Activated CD8-positive, alpha-beta memory T cell treated with anti-CD3 and anti-CD28 coated beads, Interleukin-2, amount 50 U/mL, for 1 hour (primary cell): ENCODE measurements at regions not wholly inside any gene's neighbourhood (a gene's known extent, or its start where the extent isn't known, plus 50 kb on each side); places are given as distances from the start of the nearest gene placed in this dataset.

Source experiments
- DNase-seq: peaks from one replicate; pipeline ENCODE4 v3.0.0-alpha.2; 2020; ENCODE audit errors: extremely low read depth

DNA sequence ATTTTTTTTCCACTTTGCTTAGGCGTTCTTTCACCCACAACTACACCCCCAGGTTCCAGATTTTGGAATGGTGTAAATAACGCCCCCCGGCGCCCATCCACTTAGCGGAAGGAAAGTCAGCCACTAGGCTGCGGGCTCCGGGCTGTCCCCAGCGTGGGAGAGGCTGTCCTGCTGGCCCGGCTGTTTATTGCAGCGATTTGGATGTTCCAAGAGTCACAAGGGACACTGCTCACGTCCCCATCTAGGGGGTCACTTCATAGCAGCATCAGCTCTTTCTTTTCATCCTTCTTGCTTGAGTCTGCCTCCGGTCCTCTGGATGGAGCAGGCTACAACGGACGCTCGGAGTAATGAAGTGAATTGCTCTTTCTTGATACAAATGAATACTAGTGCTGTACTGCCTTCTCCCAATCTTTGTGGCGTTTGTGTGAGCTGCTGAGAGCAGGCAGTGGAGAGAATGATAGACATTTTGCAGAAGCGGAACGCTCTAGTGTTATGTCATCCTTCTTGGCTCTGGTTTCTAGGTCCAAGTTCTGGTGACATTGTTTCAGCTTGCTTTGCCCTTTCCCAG, 50.7 kb upstream of the PAIP2B start:
- no peak for DNase-seq

DNA sequence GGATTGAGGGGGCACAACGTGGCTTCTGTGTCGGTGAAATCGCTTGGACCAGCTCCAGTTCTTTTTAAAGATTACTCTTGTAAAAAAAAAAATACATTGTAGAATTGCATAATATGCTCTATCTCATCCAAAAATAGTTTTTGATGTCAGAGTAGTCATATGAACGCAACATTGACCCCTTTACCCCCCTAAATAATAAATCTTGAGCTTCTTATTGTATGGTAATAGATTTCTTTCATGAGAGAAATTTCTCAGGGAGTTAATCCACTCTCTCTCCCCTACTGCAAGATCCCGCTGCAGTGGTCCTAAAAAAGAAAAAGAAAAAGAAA, 50.2 kb upstream of the PAIP2B start:
- DNase-seq, result no peak

DNA sequence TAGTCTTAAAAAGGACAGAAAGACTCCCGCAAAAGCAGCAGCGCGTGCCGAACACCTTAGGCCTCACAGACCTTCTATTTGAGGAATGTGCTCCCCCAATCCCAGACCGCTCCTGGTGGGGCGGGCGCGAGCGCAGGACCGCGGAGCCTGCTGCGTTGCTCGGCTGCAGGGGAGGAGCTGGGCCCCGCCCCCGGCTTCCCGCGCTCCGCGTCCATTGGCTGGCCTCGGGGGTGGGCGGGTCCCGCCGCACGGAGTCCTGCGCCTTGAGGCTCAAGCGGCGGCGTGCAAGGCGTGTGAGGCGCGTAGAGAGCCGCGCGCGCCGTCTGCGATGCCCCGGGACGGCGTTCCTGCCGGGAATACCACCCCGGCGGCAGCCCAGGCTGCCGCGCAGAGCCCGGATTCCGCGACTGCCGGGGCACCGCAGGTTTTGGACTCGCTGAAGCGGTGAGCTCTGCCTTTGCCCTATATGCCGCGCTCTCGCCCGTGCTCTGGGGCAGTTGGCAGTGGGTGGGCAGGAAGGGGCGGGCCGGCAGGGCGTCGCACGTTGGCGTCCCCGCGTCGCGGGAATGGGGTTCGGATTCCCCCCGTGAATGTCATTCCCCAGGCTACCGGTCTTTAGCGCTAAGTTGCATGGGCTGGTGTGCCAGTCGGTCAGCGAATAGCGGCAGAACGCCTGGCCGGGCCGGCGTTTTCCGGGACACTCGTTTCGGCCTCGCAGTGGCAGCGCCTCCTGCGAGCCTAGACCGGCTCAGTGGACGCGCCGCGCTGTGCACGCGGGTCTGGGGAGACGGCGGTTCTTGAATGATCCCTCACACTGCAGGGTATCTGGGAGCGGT, 49.6 kb upstream of the PAIP2B start:
- peak; percentile 10 for DNase-seq
